HG03575 (cell line): ENCODE measurements at regions not wholly inside any gene's neighbourhood (a gene's known extent, or its start where the extent isn't known, plus 50 kb on each side); places are given as distances from the start of the nearest gene placed in this dataset.

ENCODE experiments used
- ATAC-seq: cut with Tn5 transposase; IDR thresholded peaks from one replicate; pipeline ENCODE4 v1.9.1; 2021; ENCODE audit not compliant: unreplicated experiment, insufficient number of reproducible peaks, low FRiP score; ENCODE audit errors: extremely low read depth

DNA sequence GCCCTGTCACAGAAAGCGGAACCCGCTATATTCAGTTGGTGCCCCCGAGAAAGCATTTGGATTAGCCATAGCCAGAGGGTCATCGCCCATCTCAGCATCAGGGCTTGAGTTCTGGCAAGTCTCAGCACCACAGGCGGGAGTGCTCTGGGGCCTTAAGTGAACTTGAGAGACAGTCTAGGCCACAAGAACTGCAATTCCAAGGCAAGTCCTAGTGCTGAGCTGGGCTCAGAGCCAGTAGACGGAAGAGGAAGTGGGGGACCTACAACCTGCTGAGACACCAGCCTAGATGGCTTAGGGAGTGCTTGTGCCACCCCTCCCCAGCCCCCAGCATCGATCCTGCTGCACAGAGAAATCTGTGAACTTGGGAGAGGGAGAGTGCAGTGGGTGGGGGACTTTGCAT lies 594.9 kb downstream of the CCDC171 start:
- ATAC-seq: no peak

- ATAC-seq: no peak
Measured at GRCh38 chr9:16150501-16150900, 597.7 kb downstream of the CCDC171 start.

DNA sequence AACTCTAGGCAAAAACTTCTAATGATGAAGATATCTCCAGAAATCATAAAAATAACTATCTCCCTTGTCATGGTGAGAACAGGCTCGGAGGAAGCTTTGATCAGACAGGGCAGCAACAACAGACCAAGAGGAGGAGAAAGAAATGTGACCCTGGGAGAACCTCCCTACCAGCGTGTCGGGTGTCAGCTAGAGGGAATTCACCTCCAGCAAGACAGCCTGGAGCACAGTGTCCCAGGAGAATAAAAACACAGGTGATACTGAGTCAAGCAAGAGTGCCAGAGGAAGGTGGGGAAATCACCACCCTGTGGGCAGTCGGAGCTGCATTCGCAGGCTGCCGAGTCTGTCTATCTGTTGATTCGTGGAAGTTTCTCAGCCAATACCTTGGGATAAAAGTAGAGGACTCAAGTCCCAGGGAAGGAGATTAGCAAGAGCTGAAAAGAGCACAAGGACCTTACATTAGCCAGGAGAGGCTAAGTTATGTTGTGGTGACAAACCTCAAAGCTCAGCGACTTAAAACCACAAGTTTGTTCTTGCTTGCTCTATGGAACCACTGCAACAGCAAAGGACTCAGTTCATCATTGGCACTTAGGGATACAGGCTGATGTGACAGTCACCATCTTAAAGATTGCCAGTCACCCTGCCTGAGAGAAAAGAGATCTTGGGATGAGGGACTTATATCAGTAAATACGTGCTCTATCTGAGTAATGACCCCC lies 598.3 kb downstream of the CCDC171 start:
- no peak for ATAC-seq

- no peak for ATAC-seq
Measured at GRCh38 chr9:16152276-16153101, 599.6 kb downstream of the CCDC171 start.

DNA sequence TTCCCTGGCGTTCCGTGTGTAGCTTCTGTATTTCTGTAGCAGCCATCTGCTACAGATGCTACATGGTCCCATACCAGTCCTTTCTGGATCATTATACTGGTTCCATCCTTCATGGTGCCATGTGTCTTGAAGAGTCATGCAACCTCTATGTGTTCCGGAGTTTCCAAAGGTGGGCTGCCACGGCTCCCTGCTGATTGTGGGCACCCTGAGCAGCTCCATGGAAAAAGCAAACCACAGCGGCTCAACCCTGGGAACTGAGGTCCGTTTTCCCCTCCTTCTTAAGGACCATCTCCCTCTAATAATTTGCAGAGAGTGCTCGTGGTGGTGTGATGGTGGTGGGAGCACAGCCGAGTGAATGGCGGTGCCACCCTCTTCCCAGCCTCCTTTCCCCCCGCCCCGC lies 600.4 kb downstream of the CCDC171 start:
- ATAC-seq: no peak

GRCh38 chr9:16153741-16154140 lies 600.9 kb downstream of the CCDC171 start:
- ATAC-seq: no peak

DNA sequence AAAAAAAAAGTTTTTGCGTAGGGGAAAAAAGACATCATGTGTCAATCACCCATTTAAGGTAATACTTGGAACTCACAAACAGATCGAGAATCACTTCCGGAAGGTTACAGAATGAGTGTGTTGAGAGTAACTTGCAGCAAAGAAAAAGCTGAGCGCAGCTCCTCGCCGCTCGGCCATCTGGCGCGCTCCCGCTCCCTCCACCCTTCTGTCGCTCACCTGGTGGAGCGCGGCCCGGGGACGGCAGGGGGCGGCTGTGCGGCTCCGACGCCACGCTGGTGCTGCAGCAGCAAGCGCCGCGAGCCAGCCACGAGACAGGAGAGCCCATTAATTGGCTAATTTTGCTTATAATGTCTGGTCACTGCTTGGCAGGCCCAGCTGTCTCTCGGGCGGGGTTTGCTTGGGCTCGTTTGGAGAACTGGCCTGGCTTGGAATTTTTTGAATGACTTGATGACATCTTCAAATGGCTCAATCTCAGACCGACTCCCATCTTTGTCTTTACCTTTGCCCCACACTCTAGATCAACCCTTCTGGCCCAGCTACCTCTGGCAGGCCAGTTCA lies 601.8 kb downstream of the CCDC171 start:
- ATAC-seq: no peak

- ATAC-seq: no peak
Measured at GRCh38 chr9:16155878-16156277, 603.0 kb downstream of the CCDC171 start.

GRCh38 chr9:16157216-16157615 lies 604.4 kb downstream of the CCDC171 start:
- ATAC-seq: no peak

DNA sequence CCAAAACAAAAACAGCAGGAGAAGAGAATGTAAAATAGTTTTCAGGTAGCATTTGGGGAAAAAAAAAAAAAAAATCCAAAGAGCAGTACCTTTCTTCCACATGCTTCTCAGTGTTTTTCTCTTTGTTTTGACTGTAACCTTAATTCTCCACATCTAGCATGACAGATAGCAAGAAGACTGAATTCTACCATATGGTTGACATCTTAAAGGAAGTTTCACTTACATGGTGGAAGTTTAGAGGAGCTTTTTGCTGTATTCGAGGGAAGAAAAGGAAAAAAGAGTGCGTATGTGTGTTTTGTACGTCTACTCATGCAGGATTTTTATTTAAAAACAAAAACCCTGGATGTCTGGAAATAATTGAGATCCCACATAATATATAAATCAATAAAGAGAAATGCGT lies 604.8 kb downstream of the CCDC171 start:
- no peak for ATAC-seq

DNA sequence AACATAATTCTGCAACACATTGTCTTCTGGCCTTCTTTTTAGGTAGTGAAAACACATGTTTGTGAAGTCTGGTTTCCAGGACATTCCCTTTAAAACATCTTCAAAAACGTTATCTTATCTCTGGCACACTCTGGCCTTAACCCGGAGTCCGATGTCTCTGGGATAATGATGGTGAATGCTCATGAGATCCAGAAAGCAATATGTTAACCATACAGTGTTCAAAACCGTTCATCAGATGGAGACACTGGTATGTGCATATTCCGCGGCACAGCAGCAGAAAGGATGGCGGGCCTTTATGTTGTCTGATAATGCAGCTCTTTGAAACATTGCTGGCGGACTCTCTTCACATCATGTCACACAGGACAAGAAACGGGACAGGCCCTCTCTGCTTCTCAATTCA lies 605.2 kb downstream of the CCDC171 start:
- no peak for ATAC-seq

GRCh38 chr9:16161483-16161882 lies 608.6 kb downstream of the CCDC171 start:
- no peak for ATAC-seq

- no peak for ATAC-seq
Measured at GRCh38 chr9:16170119-16170518, 617.3 kb downstream of the CCDC171 start.

DNA sequence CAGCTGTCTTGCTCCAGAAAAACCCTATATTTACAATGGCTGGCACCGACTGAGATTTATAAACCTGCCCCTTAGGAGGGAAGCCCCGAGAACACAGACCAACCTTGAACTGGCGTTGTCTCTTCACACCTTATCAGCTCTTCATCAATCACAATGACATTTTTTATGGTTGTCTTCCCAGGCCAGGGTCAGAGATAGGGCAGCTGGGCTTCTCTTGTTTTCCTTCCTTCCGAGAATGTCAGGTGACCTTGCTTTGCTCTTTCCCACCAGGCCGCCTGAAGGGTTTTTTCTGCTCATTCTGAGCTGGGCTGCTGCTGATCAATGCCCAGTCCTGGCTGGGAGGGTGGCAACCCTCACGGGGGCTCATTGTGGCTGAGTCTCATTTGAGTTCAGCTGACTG lies 619.1 kb downstream of the CCDC171 start:
- no peak for ATAC-seq

DNA sequence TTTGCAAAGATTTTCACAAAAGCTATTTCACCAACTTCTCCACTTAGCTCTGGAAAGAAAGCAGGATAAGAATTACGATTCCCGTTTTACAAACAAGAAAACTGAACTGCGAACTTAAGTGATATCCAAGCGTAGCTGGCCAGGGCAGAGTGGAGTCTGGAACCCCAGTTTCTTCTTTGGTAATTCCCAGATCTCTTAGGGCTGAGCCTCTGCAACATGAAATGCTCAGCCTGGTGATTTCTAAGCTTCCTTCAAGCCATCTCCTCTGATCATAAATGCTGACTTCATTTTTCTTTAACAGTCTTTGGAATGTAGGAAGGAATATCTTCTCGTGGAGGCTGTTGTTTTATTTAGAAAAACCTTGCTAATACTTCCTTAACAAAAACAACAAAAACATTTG lies 620.0 kb downstream of the CCDC171 start:
- no peak for ATAC-seq

DNA sequence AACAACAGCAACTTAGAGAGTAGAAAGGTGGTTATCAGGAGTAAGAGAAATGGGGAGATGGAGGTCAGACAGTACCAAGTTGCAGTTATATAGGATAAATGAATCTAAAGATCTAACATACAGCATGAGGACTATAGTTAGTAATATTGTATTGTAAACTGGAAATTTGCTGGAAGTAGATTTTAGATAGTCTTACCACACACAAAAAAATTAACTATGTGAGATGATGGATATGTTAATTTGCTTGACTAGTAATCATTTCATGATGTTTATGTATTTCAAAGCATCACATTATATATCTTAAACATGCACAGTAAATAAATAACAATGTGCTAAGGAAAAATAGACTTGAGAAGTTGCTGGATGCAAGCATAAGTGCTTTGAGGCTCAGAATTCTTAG lies 622.1 kb downstream of the CCDC171 start:
- ATAC-seq: no peak

DNA sequence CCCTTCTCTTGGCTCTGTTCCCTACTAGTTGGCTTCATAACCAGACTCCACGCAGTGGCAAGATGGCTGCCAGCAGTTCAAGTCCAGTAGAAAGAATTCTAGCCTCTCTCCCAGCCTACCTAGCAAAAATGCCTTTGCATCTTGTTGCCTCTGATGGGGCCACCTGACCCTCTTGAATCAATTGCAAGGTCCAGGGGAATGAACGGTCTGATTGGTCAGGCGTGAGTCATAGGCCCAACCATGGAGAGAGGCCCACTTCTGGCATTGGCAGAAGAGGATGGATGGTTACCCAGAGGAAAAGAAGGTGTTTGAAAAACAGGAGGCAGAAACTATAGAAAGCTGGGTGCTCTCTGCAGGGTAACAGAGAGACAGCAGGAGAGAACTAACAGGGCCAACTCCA lies 622.6 kb downstream of the CCDC171 start:
- no peak for ATAC-seq

DNA sequence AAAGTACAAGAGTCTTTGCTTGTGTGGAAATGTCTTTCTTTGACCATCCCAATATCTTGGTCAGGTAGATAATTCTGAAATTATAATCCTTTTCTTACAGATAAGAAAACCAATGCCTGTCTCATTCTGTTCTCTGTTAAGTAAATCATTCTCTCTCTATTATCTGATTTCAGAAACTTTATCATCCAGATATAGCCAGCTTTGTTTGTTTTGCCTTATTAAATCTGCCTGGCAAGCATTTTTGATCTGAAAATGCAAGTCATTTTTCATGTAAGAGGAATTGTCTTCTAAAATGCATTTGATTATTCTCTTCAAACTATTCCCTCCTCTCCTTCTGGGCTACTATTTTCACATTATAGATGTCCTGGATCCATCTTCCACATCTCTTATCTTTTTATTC lies 625.5 kb downstream of the CCDC171 start:
- no peak for ATAC-seq

GRCh38 chr9:16179566-16179965 lies 626.7 kb downstream of the CCDC171 start:
- ATAC-seq: no peak

DNA sequence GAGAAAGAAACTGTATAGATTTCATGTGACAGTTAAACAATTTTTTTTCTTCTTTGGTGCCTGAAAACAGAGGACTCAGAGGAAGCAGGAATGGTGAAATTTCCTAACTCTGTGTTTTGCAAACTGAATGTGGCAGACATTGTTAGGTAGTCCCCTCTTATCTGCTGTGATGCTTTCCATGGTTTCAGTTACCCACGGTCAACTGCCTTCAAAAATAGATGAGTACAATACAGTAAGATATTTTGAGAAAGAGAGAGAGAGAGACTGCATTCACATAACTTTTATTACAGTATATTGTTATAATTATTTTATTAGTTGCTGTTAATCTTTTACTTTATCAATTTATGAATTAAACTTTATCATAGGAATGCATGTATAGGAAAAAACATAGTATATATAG lies 627.2 kb downstream of the CCDC171 start:
- ATAC-seq: no peak
